ENCODE measurements at regions not wholly inside any gene's neighbourhood (a gene's known extent, or its start where the extent isn't known, plus 50 kb on each side); places are given as distances from the start of the nearest gene placed in this dataset.

DNA sequence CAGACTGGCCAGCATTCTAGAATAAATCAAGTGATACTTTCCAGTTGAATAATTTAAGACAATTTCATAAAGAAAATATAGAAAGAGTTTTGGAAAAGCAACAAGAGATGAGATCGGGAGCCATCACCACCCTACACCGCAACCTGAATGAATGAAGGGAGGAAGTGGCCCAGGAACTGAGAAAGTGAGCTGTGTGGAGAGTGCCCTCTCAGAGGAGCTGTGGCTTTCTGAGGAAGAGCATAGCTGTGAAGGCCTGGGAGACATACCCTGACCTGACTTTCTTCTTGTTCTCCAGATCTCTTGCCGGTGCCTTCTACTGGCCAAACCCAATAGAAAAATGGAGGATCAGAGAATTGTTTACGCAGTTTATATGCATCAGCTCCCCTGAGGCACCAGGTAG is 79.3 kb upstream of the TSPAN8 start:
- H3K56ac ChIP-seq (ENCODE audit: insufficient read length, low read depth, low read length): no peak overlapping the region
- no peaks in the 10 kb centered on the region for H3K4me1 ChIP-seq (ENCODE audit: insufficient read depth, low read length)
- H3K9me3 Mint-ChIP-seq: no peaks in the 10 kb centered on the region
- H3K27ac Mint-ChIP-seq: no peak overlapping the region
- no peak overlapping the region for H2BK5ac ChIP-seq (ENCODE audit: insufficient read length, low read length)
- no peak overlapping the region for H3T11ph ChIP-seq (ENCODE audit: low read length)
- H3K18ac ChIP-seq (ENCODE audit: insufficient read length, low read depth, low read length): no peak overlapping the region
- no peak overlapping the region for H3K9ac ChIP-seq (ENCODE audit: extremely low read depth, insufficient read length, low read length)
- H4K91ac ChIP-seq (ENCODE audit: insufficient read length, low read depth, low read length): no peak overlapping the region
- H2AFZ ChIP-seq (ENCODE audit: low read length): no peak overlapping the region
- H2AK5ac ChIP-seq (ENCODE audit: insufficient read length, low read length): no peak overlapping the region
- H3K4ac ChIP-seq (ENCODE audit: low read depth, low read length): no peak overlapping the region
- H4K5ac ChIP-seq (ENCODE audit: insufficient read length, low read depth, low read length): no peak overlapping the region
- no peak for DNase-seq
- H3K9me3 ChIP-seq (ENCODE audit: control insufficient read depth, low read depth, low read length): no peaks in the 10 kb centered on the region
- H3K36me3 Mint-ChIP-seq (ENCODE audit: insufficient read depth in 1 of 3, low read depth in 3 of 3): no peaks in the 10 kb centered on the region
- no peaks in the 10 kb centered on the region for H3K23me2 ChIP-seq (ENCODE audit: insufficient read length, low read depth, low read length, poor library complexity, severe bottlenecking)
- H3K27ac ChIP-seq (ENCODE audit: insufficient read length, low read depth, low read length): no peak overlapping the region
- no peaks in the 10 kb centered on the region for H3K27me3 Mint-ChIP-seq (ENCODE audit: low read depth)
- no peaks in the 10 kb centered on the region for H3K4me1 Mint-ChIP-seq
- no peak overlapping the region for H2BK12ac ChIP-seq (ENCODE audit: insufficient read length, low read depth, low read length)
- H3K23ac ChIP-seq (ENCODE audit: insufficient read length, low read depth, low read length): no peak overlapping the region
- no peak overlapping the region for H4K8ac ChIP-seq (replicated peaks; ENCODE audit: insufficient read length, low read depth, low read length)
- no peak overlapping the region for H2BK20ac ChIP-seq (ENCODE audit: low read depth, low read length, poor library complexity, severe bottlenecking)
- no peaks in the 10 kb centered on the region for H3K79me1 ChIP-seq (ENCODE audit: insufficient read depth, low read depth, low read length, poor library complexity, severe bottlenecking)
- H3K4me2 ChIP-seq (ENCODE audit: insufficient read depth, insufficient read length, low read length): no peak overlapping the region
- no peaks in the 10 kb centered on the region for H4K20me1 ChIP-seq (ENCODE audit: control insufficient read depth, insufficient read depth, insufficient read length)
- no peak overlapping the region for H3K14ac ChIP-seq (ENCODE audit: insufficient read depth, low read length)
- H3K27me3 ChIP-seq (ENCODE audit: insufficient read depth, low read length): no peaks in the 10 kb centered on the region
- H2BK120ac ChIP-seq (ENCODE audit: low read depth, low read length, poor library complexity, severe bottlenecking): no peak overlapping the region
- TF ChIP-seq, protein P1, sequence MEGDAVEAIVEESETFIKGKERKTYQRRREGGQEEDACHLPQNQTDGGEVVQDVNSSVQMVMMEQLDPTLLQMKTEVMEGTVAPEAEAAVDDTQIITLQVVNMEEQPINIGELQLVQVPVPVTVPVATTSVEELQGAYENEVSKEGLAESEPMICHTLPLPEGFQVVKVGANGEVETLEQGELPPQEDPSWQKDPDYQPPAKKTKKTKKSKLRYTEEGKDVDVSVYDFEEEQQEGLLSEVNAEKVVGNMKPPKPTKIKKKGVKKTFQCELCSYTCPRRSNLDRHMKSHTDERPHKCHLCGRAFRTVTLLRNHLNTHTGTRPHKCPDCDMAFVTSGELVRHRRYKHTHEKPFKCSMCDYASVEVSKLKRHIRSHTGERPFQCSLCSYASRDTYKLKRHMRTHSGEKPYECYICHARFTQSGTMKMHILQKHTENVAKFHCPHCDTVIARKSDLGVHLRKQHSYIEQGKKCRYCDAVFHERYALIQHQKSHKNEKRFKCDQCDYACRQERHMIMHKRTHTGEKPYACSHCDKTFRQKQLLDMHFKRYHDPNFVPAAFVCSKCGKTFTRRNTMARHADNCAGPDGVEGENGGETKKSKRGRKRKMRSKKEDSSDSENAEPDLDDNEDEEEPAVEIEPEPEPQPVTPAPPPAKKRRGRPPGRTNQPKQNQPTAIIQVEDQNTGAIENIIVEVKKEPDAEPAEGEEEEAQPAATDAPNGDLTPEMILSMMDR (conservative IDR thresholded peaks at IDR 0.05): no peak
- H2BK15ac ChIP-seq (ENCODE audit: low read depth, low read length): no peak overlapping the region
- no CpG with 5 or more reads among the region's 4 CpGs for WGBS (ENCODE audit: extremely low coverage, insufficient read length, low lambda C conversion rate)
- H3K79me2 ChIP-seq (ENCODE audit: insufficient read depth, low read length): no peaks in the 10 kb centered on the region
- no peak overlapping the region for H3K4me3 Mint-ChIP-seq
